Osteoblast (primary cell): ENCODE measurements at regions not wholly inside any gene's neighbourhood (a gene's known extent, or its start where the extent isn't known, plus 50 kb on each side); places are given as distances from the start of the nearest gene placed in this dataset.

ENCODE experiments used
- DNase-seq: peaks from one replicate; pipeline ENCODE4 v3.0.0; 2011; ENCODE audit warnings: low spot score, mixed read lengths; ENCODE audit not compliant: insufficient read length; ENCODE audit errors: missing footprints
- H2AFZ ChIP-seq: 2 replicates; pipeline ENCODE4 v1.6.0; 2011; ENCODE audit warnings: mild to moderate bottlenecking, low read length
- H3K27ac ChIP-seq: 2 replicates; pipeline ENCODE4 v1.5.1; 2011; ENCODE audit warnings: mild to moderate bottlenecking, low read depth, low read length, moderate library complexity
- H3K27me3 ChIP-seq: 2 replicates; pipeline ENCODE4 v1.6.0; 2012; ENCODE audit warnings: mild to moderate bottlenecking, control low read depth, inconsistent platforms, low read length, moderate library complexity; ENCODE audit not compliant: insufficient read depth
- H3K36me3 ChIP-seq: 2 replicates; pipeline ENCODE4 v1.5.1; 2011; ENCODE audit warnings: mild to moderate bottlenecking, low read length, control low read depth, moderate library complexity; ENCODE audit not compliant: insufficient read depth
- H3K4me1 ChIP-seq: 2 replicates; pipeline ENCODE4 v1.5.1; 2011; ENCODE audit warnings: mild to moderate bottlenecking, low read length, control low read depth, moderate library complexity; ENCODE audit not compliant: insufficient read depth
- H3K4me2 ChIP-seq: 2 replicates; pipeline ENCODE4 v1.6.0; 2011; ENCODE audit warnings: mild to moderate bottlenecking, low read length; ENCODE audit not compliant: insufficient read depth
- H3K4me3 ChIP-seq: fragments of 200-600 bp; sonication (generic); 3 replicates; pipeline ENCODE4 v1.5.1; 2012; ENCODE audit warnings: mild to moderate bottlenecking, low read length, inconsistent platforms; ENCODE audit not compliant: insufficient read depth
- H3K79me2 ChIP-seq: 2 replicates; pipeline ENCODE4 v1.6.0; 2012; ENCODE audit warnings: mild to moderate bottlenecking, low read length, control low read depth, inconsistent platforms; ENCODE audit not compliant: insufficient read depth
- H3K9me3 ChIP-seq: 2 replicates; pipeline ENCODE4 v1.5.1; 2011; ENCODE audit warnings: low read depth, low read length, control low read depth
- H4K20me1 ChIP-seq: 2 replicates; pipeline ENCODE4 v1.6.0; 2012; ENCODE audit warnings: mild to moderate bottlenecking, low read length, control low read depth; ENCODE audit not compliant: insufficient read depth
- TF ChIP-seq, protein P1 (sequence below): IDR thresholded peaks from 2 replicates; pipeline ENCODE4 v1.5.1; 2011; ENCODE audit warnings: mild to moderate bottlenecking, low read depth, low read length, moderate library complexity; ENCODE audit errors: extremely low read depth

DNA sequence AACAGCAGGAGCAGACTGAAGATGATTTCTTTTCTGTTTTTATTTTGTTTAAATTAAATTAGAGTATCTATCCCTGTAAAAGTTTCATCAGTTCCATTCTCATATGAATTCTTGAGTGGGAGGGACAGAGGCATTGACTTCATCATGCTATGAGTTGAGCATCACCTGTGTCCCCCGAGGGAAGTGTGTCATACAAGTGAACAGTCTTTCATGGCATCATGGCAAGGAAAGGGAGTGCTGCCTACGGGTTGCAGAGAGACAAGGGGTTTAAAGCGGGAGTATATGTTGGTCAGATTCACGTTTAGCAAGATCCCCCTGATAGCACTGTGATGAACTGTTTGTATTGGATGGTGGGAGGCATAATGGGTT is 52.7 kb upstream of the HIF1A start:
- no peaks in the 10 kb centered on the region for H3K9me3 ChIP-seq
- H3K27ac ChIP-seq: peak overlapping the region; percentile 73
- H3K27me3 ChIP-seq: no peaks in the 10 kb centered on the region
- H2AFZ ChIP-seq: no peak overlapping the region
- H4K20me1 ChIP-seq: no peaks in the 10 kb centered on the region
- TF ChIP-seq, protein P1, sequence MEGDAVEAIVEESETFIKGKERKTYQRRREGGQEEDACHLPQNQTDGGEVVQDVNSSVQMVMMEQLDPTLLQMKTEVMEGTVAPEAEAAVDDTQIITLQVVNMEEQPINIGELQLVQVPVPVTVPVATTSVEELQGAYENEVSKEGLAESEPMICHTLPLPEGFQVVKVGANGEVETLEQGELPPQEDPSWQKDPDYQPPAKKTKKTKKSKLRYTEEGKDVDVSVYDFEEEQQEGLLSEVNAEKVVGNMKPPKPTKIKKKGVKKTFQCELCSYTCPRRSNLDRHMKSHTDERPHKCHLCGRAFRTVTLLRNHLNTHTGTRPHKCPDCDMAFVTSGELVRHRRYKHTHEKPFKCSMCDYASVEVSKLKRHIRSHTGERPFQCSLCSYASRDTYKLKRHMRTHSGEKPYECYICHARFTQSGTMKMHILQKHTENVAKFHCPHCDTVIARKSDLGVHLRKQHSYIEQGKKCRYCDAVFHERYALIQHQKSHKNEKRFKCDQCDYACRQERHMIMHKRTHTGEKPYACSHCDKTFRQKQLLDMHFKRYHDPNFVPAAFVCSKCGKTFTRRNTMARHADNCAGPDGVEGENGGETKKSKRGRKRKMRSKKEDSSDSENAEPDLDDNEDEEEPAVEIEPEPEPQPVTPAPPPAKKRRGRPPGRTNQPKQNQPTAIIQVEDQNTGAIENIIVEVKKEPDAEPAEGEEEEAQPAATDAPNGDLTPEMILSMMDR: no peak
- peak overlapping the region; percentile 23 for H3K4me2 ChIP-seq
- H3K4me1 ChIP-seq: peaks cover 23% of the 10 kb centered on the region
- no peak for DNase-seq
- H3K4me3 ChIP-seq: no peak overlapping the region
- no peaks in the 10 kb centered on the region for H3K36me3 ChIP-seq
- H3K79me2 ChIP-seq: no peaks in the 10 kb centered on the region

DNA sequence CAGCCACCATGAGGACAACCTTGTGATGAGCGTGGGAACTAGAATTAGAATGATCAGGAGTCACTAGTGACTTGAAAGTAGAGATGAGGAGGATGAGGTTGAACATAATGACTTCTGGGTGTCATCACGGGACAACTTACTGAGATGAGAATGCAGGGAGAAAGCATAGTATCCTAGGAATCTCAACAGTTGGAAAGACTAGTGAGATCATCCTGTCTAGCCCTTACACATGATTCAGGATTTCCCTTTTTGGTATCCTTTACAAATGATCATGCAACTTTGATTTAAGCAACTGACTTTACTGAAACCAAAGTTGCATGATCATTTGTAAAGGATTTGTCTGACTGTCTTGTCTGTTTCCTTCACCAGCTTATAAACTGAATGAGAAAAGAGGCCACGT is 51.8 kb upstream of the HIF1A start:
- Histone ChIP-seq H3K27me3 (no peaks in the 10 kb centered on the region), H3K4me2 (peak overlapping the region; percentile 16), H4K20me1 (no peaks in the 10 kb centered on the region), H2AFZ (no peak overlapping the region), H3K79me2 (no peaks in the 10 kb centered on the region), H3K4me1 (peaks cover 23% of the 10 kb centered on the region), H3K36me3 (no peaks in the 10 kb centered on the region), H3K27ac (peak overlapping the region; percentile 73), H3K9me3 (no peaks in the 10 kb centered on the region), H3K4me3 (no peak overlapping the region)
- TF ChIP-seq, protein P1: no peak
- no peak for DNase-seq

DNA sequence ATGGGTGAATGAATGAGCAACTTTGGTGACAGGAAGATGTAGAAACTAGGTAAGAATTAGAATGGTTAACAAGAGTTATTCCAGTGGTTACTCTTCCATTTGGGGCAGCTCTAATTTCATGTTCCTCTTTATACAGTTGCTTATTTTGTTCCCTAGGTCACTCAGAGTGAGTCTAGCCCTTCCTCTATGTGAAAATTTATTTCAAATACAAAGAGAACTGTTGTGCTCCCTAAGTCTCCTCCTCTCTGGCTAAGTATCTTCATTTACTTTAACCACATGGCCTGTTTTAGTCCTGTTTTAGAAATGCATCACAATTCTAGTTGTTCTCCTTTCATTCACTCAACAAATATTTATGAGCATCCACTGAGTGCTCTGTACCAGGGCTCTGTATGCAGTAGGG is 51.1 kb upstream of the HIF1A start:
- peak overlapping the region; percentile 52 for H3K27ac ChIP-seq
- no peaks in the 10 kb centered on the region for H3K27me3 ChIP-seq
- no peaks in the 10 kb centered on the region for H3K36me3 ChIP-seq
- H3K4me2 ChIP-seq: no peak overlapping the region
- H3K4me3 ChIP-seq: no peak overlapping the region
- TF ChIP-seq, protein P1: no peak
- H3K79me2 ChIP-seq: no peaks in the 10 kb centered on the region
- no peaks in the 10 kb centered on the region for H4K20me1 ChIP-seq
- no peaks in the 10 kb centered on the region for H3K9me3 ChIP-seq
- peaks cover 23% of the 10 kb centered on the region for H3K4me1 ChIP-seq
- H2AFZ ChIP-seq: no peak overlapping the region
- no peak for DNase-seq

DNA sequence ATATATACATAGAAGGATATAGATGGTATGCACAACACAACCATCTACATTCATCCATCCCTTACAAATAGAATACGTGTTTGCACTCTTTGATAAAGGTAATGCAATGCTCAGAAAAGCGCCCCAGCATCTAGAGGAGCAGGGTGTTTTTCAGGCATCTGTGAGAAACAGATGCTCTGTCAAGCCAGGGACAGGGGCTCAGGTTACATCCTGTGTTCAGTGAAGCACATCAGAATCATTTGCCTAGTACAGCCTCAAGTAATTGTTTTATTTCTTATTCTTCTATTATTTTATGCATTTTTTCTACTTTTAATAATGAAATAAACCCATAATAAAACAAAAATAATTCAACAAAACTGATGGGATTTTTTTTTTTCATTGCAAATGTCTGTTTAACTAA is 50.5 kb upstream of the HIF1A start:
- no peak overlapping the region for H3K4me3 ChIP-seq
- no peaks in the 10 kb centered on the region for H3K9me3 ChIP-seq
- no peaks in the 10 kb centered on the region for H4K20me1 ChIP-seq
- no peaks in the 10 kb centered on the region for H3K27me3 ChIP-seq
- H3K4me2 ChIP-seq: no peak overlapping the region
- H3K27ac ChIP-seq: no peak overlapping the region
- H3K36me3 ChIP-seq: no peaks in the 10 kb centered on the region
- H2AFZ ChIP-seq: no peak overlapping the region
- DNase-seq: no peak
- H3K4me1 ChIP-seq: peaks cover 23% of the 10 kb centered on the region
- no peaks in the 10 kb centered on the region for H3K79me2 ChIP-seq
- TF ChIP-seq, protein P1: no peak
